HepG2 (cell line): ENCODE measurements at regions not wholly inside any gene's neighbourhood (a gene's known extent, or its start where the extent isn't known, plus 50 kb on each side); places are given as distances from the start of the nearest gene placed in this dataset.

Source experiments
- ATAC-seq: fragments of 200-7000 bp; cut with Tn5 transposase; 3 replicates; pipeline ENCODE4 v1.9.1; 2020; ENCODE audit warnings: mild to moderate bottlenecking, moderate library complexity
- BruUV-seq: library from RNA; stranded (reverse); fragments of 400-500 nt; replicated peaks from 2 replicates; lab custom pipeline; 2021; lab: Mats Ljungman, UMichigan
- CTCF ChIA-PET: fragments of 300-600 bp; formaldehyde crosslinking; extraction: SDS; loops from one replicate; lab custom pipeline; 2021; ENCODE audit warnings: low total read pairs, inconsistent platforms, low intra/inter-chr PET ratio; lab: Yijun Ruan, JAX
- POLR2A ChIA-PET: fragments of 350-600 bp; sonication (Branson Sonifier 250); formaldehyde crosslinking; loops from one replicate; lab custom pipeline; 2020; ENCODE audit warnings: antibody characterized with exemption, inconsistent platforms; lab: Yijun Ruan, JAX
- DNase-seq: peaks from one replicate; pipeline ENCODE4 v3.0.0-alpha.2; 2015; ENCODE audit warnings: low spot score
- FAIRE-seq: peaks from 3 replicates; lab custom pipeline; 2011; peaks lifted over from hg19 to GRCh38; lab: Jason Lieb, UNC
- H2AFZ ChIP-seq: one replicate; pipeline ENCODE4 v1.6.1; 2011; ENCODE audit warnings: low read length, inconsistent platforms
- H3K27ac ChIP-seq: fragments of 300-600 bp; 3 replicates; pipeline ENCODE4 v1.8.0; 2011; ENCODE audit warnings: mixed run types, mild to moderate bottlenecking, mixed read lengths, low read length, inconsistent platforms; ENCODE audit not compliant: insufficient read depth; ENCODE audit errors: extremely low read length
- H3K27me3 ChIP-seq, 2 experiments: fragments of 200-600 bp in 1 of 2; 2 replicates in 1 of 2; 3 replicates in 1 of 2; pipeline versions ENCODE4 v1.6.0 to v1.8.0; 2011; ENCODE audit warnings: low read length in 2 of 2, mild to moderate bottlenecking in 2 of 2, moderate library complexity in 2 of 2, inconsistent platforms in 1 of 2; ENCODE audit not compliant: insufficient read depth in 2 of 2, control insufficient read depth in 1 of 2
- H3K36me3 ChIP-seq, 2 experiments: fragments of 200-600 bp in 1 of 2; replicated peaks in 1 of 2; 2 replicates in 1 of 2; 3 replicates in 1 of 2; pipeline versions ENCODE4 v1.5.1 to v1.8.0; 2011; ENCODE audit warnings: low read length in 2 of 2, inconsistent platforms in 1 of 2; ENCODE audit not compliant: insufficient read depth in 2 of 2, control insufficient read depth in 1 of 2
- H3K4me1 ChIP-seq: 2 replicates; pipeline ENCODE4 v1.5.1; 2012; ENCODE audit warnings: low read length, inconsistent platforms; ENCODE audit not compliant: insufficient read depth
- H3K4me2 ChIP-seq: 2 replicates; pipeline ENCODE4 v1.6.0; 2011; ENCODE audit warnings: low read depth, low read length, inconsistent platforms
- H3K4me3 ChIP-seq, 3 experiments: fragments of 200-600 bp in 1 of 3; sonication (generic), shearing (Covaris generic) in 1 of 3; replicated peaks in 1 of 3; 2 replicates each; pipeline ENCODE4 v1.5.1; 2011 to 2016; ENCODE audit warnings: low read length in 3 of 3, inconsistent platforms in 2 of 3, low read depth in 2 of 3, mild to moderate bottlenecking in 2 of 3, control low read depth in 1 of 3, mixed read lengths in 1 of 3; ENCODE audit not compliant: insufficient read depth in 1 of 3
- H3K79me2 ChIP-seq: one replicate; pipeline ENCODE4 v1.6.1; 2011; ENCODE audit warnings: low read length, inconsistent platforms; ENCODE audit not compliant: insufficient read depth
- H3K9ac ChIP-seq: 2 replicates; pipeline ENCODE4 v1.6.0; 2011; ENCODE audit warnings: mild to moderate bottlenecking, low read depth, low read length, inconsistent platforms; ENCODE audit not compliant: insufficient read depth
- H3K9me3 ChIP-seq: 2 replicates; pipeline ENCODE4 v1.5.1; 2012; ENCODE audit warnings: mild to moderate bottlenecking, low read length
- H4K20me1 ChIP-seq: 2 replicates; pipeline ENCODE4 v1.6.0; 2011; ENCODE audit warnings: inconsistent platforms, mild to moderate bottlenecking, low read length, moderate library complexity; ENCODE audit not compliant: insufficient read depth
- AKAP8 ChIP-seq: sonication (generic); formaldehyde crosslinking; IDR thresholded peaks from 2 replicates; pipeline ENCODE4 v1.5.1; 2020; ENCODE audit warnings: mild to moderate bottlenecking, missing genetic modification reagents
- GLI4 ChIP-seq: sonication (generic); formaldehyde crosslinking; IDR thresholded peaks from 2 replicates; pipeline ENCODE4 v1.5.1; 2020; ENCODE audit warnings: missing genetic modification reagents, mild to moderate bottlenecking, moderate library complexity, borderline replicate concordance
- HBP1 ChIP-seq: IDR thresholded peaks from 2 replicates; pipeline ENCODE4 v1.6.1; 2016; ENCODE audit warnings: low read depth, control low read depth
- KDM3A ChIP-seq: IDR thresholded peaks from 2 replicates; pipeline ENCODE4 v1.6.1; 2018; ENCODE audit warnings: low read depth, missing compliant biosample characterization
- MAFF ChIP-seq: IDR thresholded peaks from 2 replicates; pipeline ENCODE4 v1.6.1; 2011; ENCODE audit warnings: low read depth, low read length, improper control_type of control experiment
- MTA1 ChIP-seq: sonication (generic); formaldehyde crosslinking; IDR thresholded peaks from 2 replicates; pipeline ENCODE4 v1.4.0; 2020; ENCODE audit warnings: missing genetic modification reagents, mild to moderate bottlenecking, borderline replicate concordance
- POGZ ChIP-seq: sonication (generic); formaldehyde crosslinking; IDR thresholded peaks from 2 replicates; pipeline ENCODE4 v1.4.0; 2020; ENCODE audit warnings: mild to moderate bottlenecking, missing genetic modification reagents
- STAG1 ChIP-seq: sonication (generic); formaldehyde crosslinking; IDR thresholded peaks from 2 replicates; pipeline ENCODE4 v1.4.0; 2020; ENCODE audit warnings: missing genetic modification reagents
- U2AF1 ChIP-seq: fragments of 200-400 bp; formaldehyde crosslinking; optimal IDR thresholded peaks from 2 replicates; pipeline ENCODE3; 2017; ENCODE audit warnings: mild to moderate bottlenecking, low read depth, low read length
- ZBTB10 ChIP-seq: sonication (generic); formaldehyde crosslinking; IDR thresholded peaks from 2 replicates; pipeline ENCODE4 v1.4.0; 2020; ENCODE audit warnings: missing genetic modification reagents, borderline replicate concordance
- ZBTB25 ChIP-seq: IDR thresholded peaks from 2 replicates; pipeline ENCODE4 v1.6.1; 2018; ENCODE audit warnings: missing genetic modification reagents
- ZBTB42 ChIP-seq: sonication (generic); formaldehyde crosslinking; IDR thresholded peaks from 2 replicates; pipeline ENCODE4 v1.5.0; 2020; ENCODE audit warnings: mild to moderate bottlenecking, missing genetic modification reagents
- ZBTB46 ChIP-seq: sonication (generic); formaldehyde crosslinking; IDR thresholded peaks from 2 replicates; pipeline ENCODE4 v1.4.0; 2020; ENCODE audit warnings: mild to moderate bottlenecking, missing genetic modification reagents, borderline replicate concordance
- ZBTB49 ChIP-seq: sonication (generic); formaldehyde crosslinking; IDR thresholded peaks from 2 replicates; pipeline ENCODE4 v1.4.0; 2020; ENCODE audit warnings: missing genetic modification reagents, borderline replicate concordance
- ZNF577 ChIP-seq: sonication (generic); formaldehyde crosslinking; IDR thresholded peaks from 2 replicates; pipeline ENCODE4 v1.4.0; 2020; ENCODE audit warnings: mild to moderate bottlenecking, low read depth, missing genetic modification reagents, borderline replicate concordance
- in situ Hi-C: cut with HindIII; loops from 2 replicates; pipeline ENCODE4 v1.10.0; 2017; ENCODE audit warnings: low pct_unique_long_range_greater_than_20kb; ENCODE audit not compliant: extremely low pct_ligation_motif_present
- intact Hi-C: fragments of 100-400 bp; cut with micrococcal nuclease; formaldehyde crosslinking; loops from one replicate; pipeline ENCODE4 v1.10.0; 2022; ENCODE audit not compliant: unreplicated experiment

- TF ChIP-seq ZBTB10 (CRISPR knock-in tag) (no peak), ZBTB46 (CRISPR knock-in tag) (no peak), GLI4 (CRISPR knock-in tag) (no peak), MAFF (peak; percentile 86)
These were observed 375.5 kb downstream of the PTH2R start (continued) for GRCh38 chr2:208782097-208782496.

GRCh38 chr2:208783184-208783583 is 376.6 kb downstream of the PTH2R start:
- CTCF ChIA-PET = no interaction called here
- peak; percentile 78 for ATAC-seq
- Histone ChIP-seq H3K27ac (no peak overlapping the region), H3K36me3 (no peaks in the 10 kb centered on the region), H3K27me3 (no peaks in the 10 kb centered on the region), H3K4me1 (no peaks in the 10 kb centered on the region), H3K4me3 (no peak overlapping the region), H4K20me1 (no peaks in the 10 kb centered on the region), H3K79me2 (no peaks in the 10 kb centered on the region), H3K9me3 (no peaks in the 10 kb centered on the region), H3K9ac (no peak overlapping the region), H3K4me2 (no peak overlapping the region), H2AFZ (no peak overlapping the region)
- in situ Hi-C loops = no loop called here
- peak; percentile 7 for DNase-seq
- FAIRE-seq = no peak
- POLR2A ChIA-PET = no interaction called here
- no TSS peak for BruUV-seq
- intact Hi-C loops = no loop called here
- TF ChIP-seq MTA1 (CRISPR knock-in tag) = no peak
- TF ChIP-seq AKAP8 (CRISPR knock-in tag) = no peak
- no peak for TF ChIP-seq ZNF577 (CRISPR knock-in tag)
- TF ChIP-seq ZBTB49 (CRISPR knock-in tag) = no peak
- no peak for TF ChIP-seq POGZ (CRISPR knock-in tag)
- no peak for TF ChIP-seq U2AF1
- peak; percentile 21; the same call in 1 of the 2 replicates for TF ChIP-seq STAG1 (CRISPR knock-in tag)
- no peak for TF ChIP-seq ZBTB42 (CRISPR knock-in tag)
- TF ChIP-seq KDM3A (CRISPR knock-in tag) = no peak
- no peak for TF ChIP-seq HBP1 (CRISPR knock-in tag)
- TF ChIP-seq ZBTB25 (CRISPR knock-in tag) = no peak
